ENCODE measurements at regions not wholly inside any gene's neighbourhood (a gene's known extent, or its start where the extent isn't known, plus 50 kb on each side); places are given as distances from the start of the nearest gene placed in this dataset.

DNA sequence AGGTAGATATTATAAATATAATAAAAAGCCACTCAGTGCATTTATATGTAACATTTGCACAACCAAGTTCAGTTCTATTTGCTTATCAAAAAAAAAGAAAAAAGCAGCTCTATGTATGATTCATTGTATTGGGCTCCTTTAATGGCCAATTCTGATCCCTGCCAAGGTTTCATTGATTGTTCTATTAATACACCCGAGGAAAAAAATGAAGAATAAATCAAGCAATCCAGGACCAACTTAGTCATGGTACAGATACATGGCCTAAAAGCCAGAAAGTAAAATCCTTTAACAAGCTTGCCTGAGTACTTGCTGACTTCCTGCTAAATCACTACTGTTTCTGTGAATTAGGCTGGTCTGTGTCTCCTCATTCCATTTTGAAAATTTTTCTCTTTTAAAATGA is 77.6 kb upstream of the PCDH7 start:
- Histone ChIP-seq H3K9me3 (ENCODE audit: insufficient read depth, low read length) (no peaks in the 10 kb centered on the region), H3K4me3 (ENCODE audit: insufficient read length, low read depth) (no peak overlapping the region), H3K9ac (ENCODE audit: insufficient read length, low read depth) (no peak overlapping the region), H3K27me3 (ENCODE audit: insufficient read depth, insufficient read length) (no peaks in the 10 kb centered on the region), H3K4me1 (ENCODE audit: insufficient read depth, insufficient read length) (no peaks in the 10 kb centered on the region), H3K36me3 (ENCODE audit: insufficient read depth, insufficient read length, low read length) (no peaks in the 10 kb centered on the region)
- TF ChIP-seq ZNF274 (IDR thresholded peaks at IDR 0.05; ENCODE audit: low read depth, low read length) (no peak), YY1 (IDR thresholded peaks at IDR 0.05; ENCODE audit: insufficient read depth, insufficient read length) (no peak), SUZ12 (IDR thresholded peaks at IDR 0.05; ENCODE audit: extremely low read depth, insufficient read depth, insufficient read length) (no peak)
- no peak for DNase-seq (ENCODE audit: low read depth, low spot score)

DNA sequence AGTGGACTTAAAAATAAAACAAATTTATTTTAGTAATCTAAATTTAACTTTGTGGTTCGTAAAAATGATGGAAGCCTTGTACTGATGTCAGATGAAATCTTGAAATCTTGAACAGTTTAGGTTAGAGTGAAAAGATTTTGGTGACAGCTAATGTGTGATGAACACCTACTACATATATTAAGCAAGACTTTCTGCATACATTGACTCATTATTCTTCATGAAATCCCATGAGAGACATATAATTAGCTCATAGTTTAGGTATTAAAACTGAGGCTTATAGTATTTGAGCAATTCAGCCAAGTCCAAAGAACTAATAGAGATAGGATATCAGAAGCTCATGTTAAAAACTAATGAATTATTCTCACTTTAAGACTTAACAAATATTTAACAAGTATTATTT is 66.9 kb upstream of the PCDH7 start:
- H3K9me3 ChIP-seq (ENCODE audit: insufficient read depth, low read length): no peaks in the 10 kb centered on the region
- DNase-seq (ENCODE audit: low read depth, low spot score): no peak
- TF ChIP-seq SUZ12 (IDR thresholded peaks at IDR 0.05; ENCODE audit: extremely low read depth, insufficient read depth, insufficient read length) (no peak), ZNF274 (IDR thresholded peaks at IDR 0.05; ENCODE audit: low read depth, low read length) (no peak), YY1 (IDR thresholded peaks at IDR 0.05; ENCODE audit: insufficient read depth, insufficient read length) (no peak)

DNA sequence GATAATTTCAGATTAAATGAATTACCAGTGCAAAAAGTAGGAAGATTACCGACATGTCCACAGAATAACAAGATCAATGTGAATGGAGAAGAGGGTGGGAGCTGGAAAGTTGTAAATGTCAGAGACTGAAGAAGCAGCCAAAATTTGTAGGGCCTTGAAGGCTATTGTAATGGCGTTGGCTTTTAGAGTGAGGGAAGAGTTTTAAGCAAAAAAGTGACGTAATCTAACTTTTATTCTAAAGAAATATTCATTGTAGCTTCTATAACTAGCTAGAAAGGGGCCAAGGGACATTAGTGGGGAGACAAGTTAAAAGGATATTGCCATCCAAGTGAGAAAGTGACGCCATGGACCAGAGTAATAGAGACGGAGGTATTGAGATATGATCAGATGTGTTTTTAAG is 63.3 kb upstream of the PCDH7 start:
- TF ChIP-seq YY1 (IDR thresholded peaks at IDR 0.05; ENCODE audit: insufficient read depth, insufficient read length) (no peak), SUZ12 (IDR thresholded peaks at IDR 0.05; ENCODE audit: extremely low read depth, insufficient read depth, insufficient read length) (no peak)

More for the DNA sequence above, 66.9 kb upstream of the PCDH7 start:
- no peaks in the 10 kb centered on the region for H3K36me3 ChIP-seq (ENCODE audit: insufficient read depth, insufficient read length, low read length)
- H3K4me3 ChIP-seq (ENCODE audit: insufficient read length, low read depth): no peak overlapping the region
- H3K4me1 ChIP-seq (ENCODE audit: insufficient read depth, insufficient read length): no peaks in the 10 kb centered on the region
- H3K9ac ChIP-seq (ENCODE audit: insufficient read length, low read depth): no peak overlapping the region
- H3K27me3 ChIP-seq (ENCODE audit: insufficient read depth, insufficient read length): no peaks in the 10 kb centered on the region

DNA sequence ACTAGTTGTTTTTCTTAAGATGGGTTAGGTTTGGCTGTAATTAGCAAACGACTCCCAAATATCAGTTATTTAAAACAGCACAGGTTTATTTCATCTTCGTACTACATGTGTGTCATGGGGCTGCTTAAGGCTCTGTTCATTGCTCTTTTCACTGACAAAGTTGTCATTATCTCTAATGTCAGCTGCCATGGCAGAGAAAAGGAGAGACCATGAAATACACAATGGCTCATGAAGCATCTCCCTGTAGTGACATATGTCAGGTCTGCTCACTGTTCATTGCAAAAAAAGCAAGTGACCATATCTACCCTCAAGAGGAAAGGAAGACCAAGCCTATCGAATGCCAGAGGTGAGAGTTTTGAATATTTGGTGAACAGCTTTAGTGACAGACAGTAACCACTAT is 52.2 kb upstream of the PCDH7 start:
- Histone ChIP-seq H3K27me3 (ENCODE audit: insufficient read depth, insufficient read length) (no peaks in the 10 kb centered on the region), H3K9ac (ENCODE audit: insufficient read length, low read depth) (no peak overlapping the region), H3K4me3 (ENCODE audit: insufficient read length, low read depth) (no peak overlapping the region), H3K36me3 (ENCODE audit: insufficient read depth, insufficient read length, low read length) (no peaks in the 10 kb centered on the region), H3K4me1 (ENCODE audit: insufficient read depth, insufficient read length) (no peaks in the 10 kb centered on the region), H3K9me3 (ENCODE audit: insufficient read depth, low read length) (no peaks in the 10 kb centered on the region)
- no peak for DNase-seq (ENCODE audit: low read depth, low spot score)
- TF ChIP-seq YY1 (IDR thresholded peaks at IDR 0.05; ENCODE audit: insufficient read depth, insufficient read length) (no peak), SUZ12 (IDR thresholded peaks at IDR 0.05; ENCODE audit: extremely low read depth, insufficient read depth, insufficient read length) (no peak), ZNF274 (IDR thresholded peaks at IDR 0.05; ENCODE audit: low read depth, low read length) (no peak)

More for the DNA sequence above, 63.3 kb upstream of the PCDH7 start:
- H3K9ac ChIP-seq (ENCODE audit: insufficient read length, low read depth): no peak overlapping the region
- no peaks in the 10 kb centered on the region for H3K27me3 ChIP-seq (ENCODE audit: insufficient read depth, insufficient read length)
- no peaks in the 10 kb centered on the region for H3K36me3 ChIP-seq (ENCODE audit: insufficient read depth, insufficient read length, low read length)
- no peak for DNase-seq (ENCODE audit: low read depth, low spot score)
- H3K9me3 ChIP-seq (ENCODE audit: insufficient read depth, low read length): no peaks in the 10 kb centered on the region
- H3K4me1 ChIP-seq (ENCODE audit: insufficient read depth, insufficient read length): no peaks in the 10 kb centered on the region
- no peak overlapping the region for H3K4me3 ChIP-seq (ENCODE audit: insufficient read length, low read depth)

DNA sequence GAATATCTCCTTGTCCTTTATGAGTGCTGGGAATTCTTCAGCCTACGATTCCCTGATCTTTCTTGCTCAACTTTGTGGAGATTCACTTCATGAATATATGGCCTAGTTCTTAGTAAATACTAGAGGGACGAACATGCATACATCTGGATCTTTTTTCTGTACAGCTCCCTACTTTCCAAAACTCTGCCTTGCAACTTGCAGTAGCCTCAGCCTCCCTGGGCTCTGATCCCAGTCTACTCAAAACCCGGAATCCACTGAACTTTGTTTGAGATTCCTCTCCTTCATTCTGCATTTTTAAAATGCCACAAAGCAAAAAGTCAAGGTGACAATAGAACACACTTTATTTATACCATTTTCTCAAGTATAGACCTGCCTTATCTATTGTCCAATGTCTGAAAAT is 50.0 kb upstream of the PCDH7 start:
- Histone ChIP-seq H3K9ac (ENCODE audit: insufficient read length, low read depth) (no peak overlapping the region), H3K36me3 (ENCODE audit: insufficient read depth, insufficient read length, low read length) (no peaks in the 10 kb centered on the region), H3K4me3 (ENCODE audit: insufficient read length, low read depth) (no peak overlapping the region), H3K9me3 (ENCODE audit: insufficient read depth, low read length) (no peaks in the 10 kb centered on the region), H3K27me3 (ENCODE audit: insufficient read depth, insufficient read length) (no peaks in the 10 kb centered on the region), H3K4me1 (ENCODE audit: insufficient read depth, insufficient read length) (no peaks in the 10 kb centered on the region)
- no peak for TF ChIP-seq ZNF274 (IDR thresholded peaks at IDR 0.05; ENCODE audit: low read depth, low read length)
- TF ChIP-seq YY1 (IDR thresholded peaks at IDR 0.05; ENCODE audit: insufficient read depth, insufficient read length): no peak
- no peak for TF ChIP-seq SUZ12 (IDR thresholded peaks at IDR 0.05; ENCODE audit: extremely low read depth, insufficient read depth, insufficient read length)
- DNase-seq (ENCODE audit: low read depth, low spot score): no peak
